SK-N-SH treated with all-trans-retinoic acid at 6 μM for 48 hours (cell line): ENCODE measurements at regions not wholly inside any gene's neighbourhood (a gene's known extent, or its start where the extent isn't known, plus 50 kb on each side); places are given as distances from the start of the nearest gene placed in this dataset.

ENCODE experiments used
- ATAC-seq: fragments of 200-7000 bp; cut with Tn5 transposase; 3 replicates; pipeline ENCODE4 v1.9.1; 2020; ENCODE audit warnings: mild to moderate bottlenecking, moderate library complexity
- ARNTL ChIP-seq: fragments of 450-650 bp; formaldehyde crosslinking; IDR thresholded peaks from 2 replicates; pipeline ENCODE4 v1.5.0; 2020; ENCODE audit warnings: low read depth, mild to moderate bottlenecking, moderate library complexity, borderline replicate concordance
- BACH2 ChIP-seq: fragments of 250-450 bp; sonication (Bioruptor Pico); IDR thresholded peaks from 2 replicates; pipeline ENCODE4 v1.9.0; 2021; ENCODE audit warnings: mild to moderate bottlenecking, borderline replicate concordance
- CSDC2 ChIP-seq: fragments of 250-450 bp; sonication (Bioruptor Pico); IDR thresholded peaks from 2 replicates; pipeline ENCODE4 v1.5.0; 2020; ENCODE audit warnings: mild to moderate bottlenecking, moderate library complexity
- ESRRG ChIP-seq: fragments of 250-450 bp; sonication (Bioruptor Pico); IDR thresholded peaks from 2 replicates; pipeline ENCODE4 v1.6.1; 2021; ENCODE audit warnings: mild to moderate bottlenecking
- OSR1 ChIP-seq: fragments of 250-450 bp; sonication (Bioruptor Pico); IDR thresholded peaks from 2 replicates; pipeline ENCODE4 v1.8.0; 2022; ENCODE audit warnings: moderate library complexity, mild to moderate bottlenecking, inconsistent platforms
- PPARA ChIP-seq: fragments of 250-450 bp; sonication (Bioruptor Pico); IDR thresholded peaks from 2 replicates; pipeline ENCODE4 v1.5.0; 2020; ENCODE audit warnings: mild to moderate bottlenecking, borderline replicate concordance
- RARB ChIP-seq: fragments of 250-450 bp; sonication (Bioruptor Pico); IDR thresholded peaks from 2 replicates; pipeline ENCODE4 v1.8.0; 2021; ENCODE audit warnings: mild to moderate bottlenecking, moderate library complexity
- SNAI2 ChIP-seq: fragments of 250-450 bp; sonication (Bioruptor Pico); IDR thresholded peaks from 2 replicates; pipeline ENCODE4 v1.5.0; 2020; ENCODE audit warnings: mild to moderate bottlenecking, moderate library complexity
- TCF4 ChIP-seq: fragments of 250-450 bp; sonication (Bioruptor Pico); IDR thresholded peaks from 2 replicates; pipeline ENCODE4 v1.8.0; 2021; ENCODE audit warnings: mild to moderate bottlenecking, moderate library complexity, borderline replicate concordance
- TOX ChIP-seq: fragments of 250-450 bp; sonication (Bioruptor Pico); IDR thresholded peaks from 2 replicates; pipeline ENCODE4 v1.8.0; 2021; ENCODE audit warnings: mild to moderate bottlenecking, moderate library complexity, borderline replicate concordance
- ZC3H10 ChIP-seq: fragments of 250-450 bp; sonication (Bioruptor Pico); IDR thresholded peaks from 2 replicates; pipeline ENCODE4 v1.5.1; 2021; ENCODE audit warnings: mild to moderate bottlenecking, moderate library complexity
- ZNF565 ChIP-seq: fragments of 450-650 bp; formaldehyde crosslinking; conservative IDR thresholded peaks from 2 replicates; pipeline ENCODE4 v1.5.0; 2020; ENCODE audit warnings: low read depth, mild to moderate bottlenecking, moderate library complexity
- ZNF70 ChIP-seq: fragments of 450-650 bp; formaldehyde crosslinking; IDR thresholded peaks from 2 replicates; pipeline ENCODE4 v1.5.0; 2020; ENCODE audit warnings: mild to moderate bottlenecking, moderate library complexity
- ZNF8 ChIP-seq: fragments of 450-650 bp; formaldehyde crosslinking; IDR thresholded peaks from 2 replicates; pipeline ENCODE4 v1.5.0; 2020; ENCODE audit warnings: mild to moderate bottlenecking, moderate library complexity
- TF ChIP-seq, protein P1 (sequence below): fragments of 250-450 bp; sonication (Bioruptor Pico); IDR thresholded peaks from 2 replicates; pipeline ENCODE4 v1.5.1; 2021; ENCODE audit warnings: mild to moderate bottlenecking, moderate library complexity
- TF ChIP-seq, protein P2 (sequence below): fragments of 250-450 bp; sonication (Bioruptor Pico); IDR thresholded peaks from 2 replicates; pipeline ENCODE4 v1.5.1; 2020; ENCODE audit warnings: low read depth, mild to moderate bottlenecking, moderate library complexity
- TF ChIP-seq, protein P3 (sequence below): fragments of 250-450 bp; sonication (Bioruptor Pico); IDR thresholded peaks from 2 replicates; pipeline ENCODE4 v1.5.0; 2020; ENCODE audit warnings: mild to moderate bottlenecking, moderate library complexity
- TF ChIP-seq, protein P4 (sequence below): fragments of 250-450 bp; sonication (Bioruptor Pico); IDR thresholded peaks from 2 replicates; pipeline ENCODE4 v1.8.0; 2021; ENCODE audit warnings: low read depth, mild to moderate bottlenecking, moderate library complexity, borderline replicate concordance
- TF ChIP-seq, protein P5 (sequence below): fragments of 250-450 bp; sonication (Bioruptor Pico); IDR thresholded peaks from 2 replicates; pipeline ENCODE4 v1.8.0; 2020; ENCODE audit warnings: mild to moderate bottlenecking, moderate library complexity, borderline replicate concordance

DNA sequence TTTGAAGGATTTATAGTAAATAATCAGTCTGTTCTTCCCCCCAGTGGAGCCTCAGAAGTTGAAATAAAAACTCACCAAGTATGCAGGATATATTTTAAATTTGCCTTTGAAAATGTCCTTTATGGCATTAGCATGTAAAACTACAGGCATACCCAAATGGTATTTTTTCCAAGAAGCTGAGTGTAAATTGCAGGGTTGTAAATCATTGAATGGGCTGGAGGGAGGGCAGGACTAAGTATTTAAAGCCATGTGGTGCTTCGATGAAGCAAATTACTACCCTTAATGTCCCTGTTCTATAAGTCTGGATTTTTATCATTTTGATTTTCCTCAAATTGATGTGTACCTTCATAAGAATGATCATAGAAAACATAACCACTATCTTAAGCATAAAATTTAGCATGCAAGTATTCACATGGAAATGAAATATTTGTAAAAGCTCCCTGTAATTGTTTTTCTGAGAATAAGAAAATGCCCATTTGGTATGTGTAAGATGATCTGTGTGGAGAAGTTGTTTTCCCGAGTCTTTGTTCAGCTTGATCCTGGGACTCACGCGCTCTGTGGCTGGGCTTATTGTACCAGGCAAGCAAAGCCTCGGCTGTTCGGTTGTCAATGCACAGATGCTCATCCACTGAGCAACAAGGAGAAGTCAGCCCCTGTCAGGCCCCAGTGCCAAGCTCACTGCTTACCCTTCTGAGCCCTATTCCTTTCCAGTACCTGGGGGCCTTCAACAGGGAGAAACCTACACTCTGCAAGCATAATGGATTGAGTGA, 66.7 kb downstream of the CD164 start:
- TF ChIP-seq, protein P1, sequence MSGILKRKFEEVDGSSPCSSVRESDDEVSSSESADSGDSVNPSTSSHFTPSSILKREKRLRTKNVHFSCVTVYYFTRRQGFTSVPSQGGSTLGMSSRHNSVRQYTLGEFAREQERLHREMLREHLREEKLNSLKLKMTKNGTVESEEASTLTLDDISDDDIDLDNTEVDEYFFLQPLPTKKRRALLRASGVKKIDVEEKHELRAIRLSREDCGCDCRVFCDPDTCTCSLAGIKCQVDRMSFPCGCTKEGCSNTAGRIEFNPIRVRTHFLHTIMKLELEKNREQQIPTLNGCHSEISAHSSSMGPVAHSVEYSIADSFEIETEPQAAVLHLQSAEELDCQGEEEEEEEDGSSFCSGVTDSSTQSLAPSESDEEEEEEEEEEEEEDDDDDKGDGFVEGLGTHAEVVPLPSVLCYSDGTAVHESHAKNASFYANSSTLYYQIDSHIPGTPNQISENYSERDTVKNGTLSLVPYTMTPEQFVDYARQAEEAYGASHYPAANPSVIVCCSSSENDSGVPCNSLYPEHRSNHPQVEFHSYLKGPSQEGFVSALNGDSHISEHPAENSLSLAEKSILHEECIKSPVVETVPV: no peak
- no peak for TF ChIP-seq PPARA
- no peak for TF ChIP-seq TOX (CRISPR knock-in tag)
- no peak for TF ChIP-seq ZNF565 (CRISPR knock-in tag)
- no peak for TF ChIP-seq TCF4 (CRISPR knock-in tag)
- no peak for TF ChIP-seq ESRRG (CRISPR knock-in tag)
- TF ChIP-seq, protein P2, sequence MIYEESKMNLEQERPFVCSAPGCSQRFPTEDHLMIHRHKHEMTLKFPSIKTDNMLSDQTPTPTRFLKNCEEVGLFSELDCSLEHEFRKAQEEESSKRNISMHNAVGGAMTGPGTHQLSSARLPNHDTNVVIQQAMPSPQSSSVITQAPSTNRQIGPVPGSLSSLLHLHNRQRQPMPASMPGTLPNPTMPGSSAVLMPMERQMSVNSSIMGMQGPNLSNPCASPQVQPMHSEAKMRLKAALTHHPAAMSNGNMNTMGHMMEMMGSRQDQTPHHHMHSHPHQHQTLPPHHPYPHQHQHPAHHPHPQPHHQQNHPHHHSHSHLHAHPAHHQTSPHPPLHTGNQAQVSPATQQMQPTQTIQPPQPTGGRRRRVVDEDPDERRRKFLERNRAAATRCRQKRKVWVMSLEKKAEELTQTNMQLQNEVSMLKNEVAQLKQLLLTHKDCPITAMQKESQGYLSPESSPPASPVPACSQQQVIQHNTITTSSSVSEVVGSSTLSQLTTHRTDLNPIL (CRISPR knock-in tag): no peak
- TF ChIP-seq, protein P3, sequence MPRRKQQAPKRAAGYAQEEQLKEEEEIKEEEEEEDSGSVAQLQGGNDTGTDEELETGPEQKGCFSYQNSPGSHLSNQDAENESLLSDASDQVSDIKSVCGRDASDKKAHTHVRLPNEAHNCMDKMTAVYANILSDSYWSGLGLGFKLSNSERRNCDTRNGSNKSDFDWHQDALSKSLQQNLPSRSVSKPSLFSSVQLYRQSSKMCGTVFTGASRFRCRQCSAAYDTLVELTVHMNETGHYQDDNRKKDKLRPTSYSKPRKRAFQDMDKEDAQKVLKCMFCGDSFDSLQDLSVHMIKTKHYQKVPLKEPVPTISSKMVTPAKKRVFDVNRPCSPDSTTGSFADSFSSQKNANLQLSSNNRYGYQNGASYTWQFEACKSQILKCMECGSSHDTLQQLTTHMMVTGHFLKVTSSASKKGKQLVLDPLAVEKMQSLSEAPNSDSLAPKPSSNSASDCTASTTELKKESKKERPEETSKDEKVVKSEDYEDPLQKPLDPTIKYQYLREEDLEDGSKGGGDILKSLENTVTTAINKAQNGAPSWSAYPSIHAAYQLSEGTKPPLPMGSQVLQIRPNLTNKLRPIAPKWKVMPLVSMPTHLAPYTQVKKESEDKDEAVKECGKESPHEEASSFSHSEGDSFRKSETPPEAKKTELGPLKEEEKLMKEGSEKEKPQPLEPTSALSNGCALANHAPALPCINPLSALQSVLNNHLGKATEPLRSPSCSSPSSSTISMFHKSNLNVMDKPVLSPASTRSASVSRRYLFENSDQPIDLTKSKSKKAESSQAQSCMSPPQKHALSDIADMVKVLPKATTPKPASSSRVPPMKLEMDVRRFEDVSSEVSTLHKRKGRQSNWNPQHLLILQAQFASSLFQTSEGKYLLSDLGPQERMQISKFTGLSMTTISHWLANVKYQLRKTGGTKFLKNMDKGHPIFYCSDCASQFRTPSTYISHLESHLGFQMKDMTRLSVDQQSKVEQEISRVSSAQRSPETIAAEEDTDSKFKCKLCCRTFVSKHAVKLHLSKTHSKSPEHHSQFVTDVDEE (CRISPR knock-in tag): no peak
- no peak for TF ChIP-seq ZC3H10
- no peak for TF ChIP-seq CSDC2 (CRISPR knock-in tag)
- no peak for TF ChIP-seq ZNF70 (CRISPR knock-in tag)
- no peak for TF ChIP-seq BACH2
- TF ChIP-seq SNAI2 (CRISPR knock-in tag): no peak
- TF ChIP-seq RARB (CRISPR knock-in tag): no peak
- TF ChIP-seq OSR1: no peak
- TF ChIP-seq, protein P4, sequence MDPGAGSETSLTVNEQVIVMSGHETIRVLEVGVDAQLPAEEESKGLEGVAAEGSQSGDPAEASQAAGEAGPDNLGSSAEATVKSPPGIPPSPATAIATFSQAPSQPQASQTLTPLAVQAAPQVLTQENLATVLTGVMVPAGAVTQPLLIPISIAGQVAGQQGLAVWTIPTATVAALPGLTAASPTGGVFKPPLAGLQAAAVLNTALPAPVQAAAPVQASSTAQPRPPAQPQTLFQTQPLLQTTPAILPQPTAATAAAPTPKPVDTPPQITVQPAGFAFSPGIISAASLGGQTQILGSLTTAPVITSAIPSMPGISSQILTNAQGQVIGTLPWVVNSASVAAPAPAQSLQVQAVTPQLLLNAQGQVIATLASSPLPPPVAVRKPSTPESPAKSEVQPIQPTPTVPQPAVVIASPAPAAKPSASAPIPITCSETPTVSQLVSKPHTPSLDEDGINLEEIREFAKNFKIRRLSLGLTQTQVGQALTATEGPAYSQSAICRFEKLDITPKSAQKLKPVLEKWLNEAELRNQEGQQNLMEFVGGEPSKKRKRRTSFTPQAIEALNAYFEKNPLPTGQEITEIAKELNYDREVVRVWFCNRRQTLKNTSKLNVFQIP (CRISPR knock-in tag): no peak
- no peak for ATAC-seq

DNA sequence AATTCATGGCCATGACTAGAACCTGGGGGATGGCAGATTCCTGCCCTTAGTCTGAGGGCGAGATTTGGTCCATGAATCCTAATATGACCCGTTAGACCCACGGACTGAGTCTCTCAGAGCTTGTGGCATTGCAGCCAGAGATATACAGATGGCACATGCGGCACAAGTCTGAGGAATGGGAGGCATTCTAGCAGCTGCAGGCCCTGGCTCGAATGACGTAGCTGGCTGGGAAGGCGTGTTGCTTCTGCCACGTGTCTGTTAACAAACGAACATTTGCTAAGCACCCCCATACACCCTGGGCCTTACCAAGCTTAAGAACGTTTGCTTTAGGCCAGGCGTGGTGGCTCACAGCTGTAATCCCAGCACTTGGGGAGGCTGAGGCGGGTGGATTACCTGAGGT, 68.0 kb downstream of the CD164 start:
- TF ChIP-seq TCF4 (CRISPR knock-in tag) (no peak), CSDC2 (CRISPR knock-in tag) (no peak), TOX (CRISPR knock-in tag) (no peak), ZC3H10 (no peak), ZNF565 (CRISPR knock-in tag) (no peak), ESRRG (CRISPR knock-in tag) (no peak), ZNF8 (CRISPR knock-in tag) (no peak), SNAI2 (CRISPR knock-in tag) (no peak), BACH2 (no peak), PPARA (no peak), RARB (CRISPR knock-in tag) (no peak), ARNTL (CRISPR knock-in tag) (no peak)
- TF ChIP-seq, protein P1: no peak
- TF ChIP-seq, protein P3 (CRISPR knock-in tag): no peak
- TF ChIP-seq, protein P5, sequence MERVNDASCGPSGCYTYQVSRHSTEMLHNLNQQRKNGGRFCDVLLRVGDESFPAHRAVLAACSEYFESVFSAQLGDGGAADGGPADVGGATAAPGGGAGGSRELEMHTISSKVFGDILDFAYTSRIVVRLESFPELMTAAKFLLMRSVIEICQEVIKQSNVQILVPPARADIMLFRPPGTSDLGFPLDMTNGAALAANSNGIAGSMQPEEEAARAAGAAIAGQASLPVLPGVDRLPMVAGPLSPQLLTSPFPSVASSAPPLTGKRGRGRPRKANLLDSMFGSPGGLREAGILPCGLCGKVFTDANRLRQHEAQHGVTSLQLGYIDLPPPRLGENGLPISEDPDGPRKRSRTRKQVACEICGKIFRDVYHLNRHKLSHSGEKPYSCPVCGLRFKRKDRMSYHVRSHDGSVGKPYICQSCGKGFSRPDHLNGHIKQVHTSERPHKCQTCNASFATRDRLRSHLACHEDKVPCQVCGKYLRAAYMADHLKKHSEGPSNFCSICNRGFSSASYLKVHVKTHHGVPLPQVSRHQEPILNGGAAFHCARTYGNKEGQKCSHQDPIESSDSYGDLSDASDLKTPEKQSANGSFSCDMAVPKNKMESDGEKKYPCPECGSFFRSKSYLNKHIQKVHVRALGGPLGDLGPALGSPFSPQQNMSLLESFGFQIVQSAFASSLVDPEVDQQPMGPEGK: no peak
- ATAC-seq: no peak
